22Rv1 (cell line): ENCODE measurements at regions not wholly inside any gene's neighbourhood (a gene's known extent, or its start where the extent isn't known, plus 50 kb on each side); places are given as distances from the start of the nearest gene placed in this dataset.

ENCODE experiments used
- CTCF ChIP-seq: fragments of 450-650 bp; IDR thresholded peaks from 2 replicates; pipeline ENCODE4 v1.5.1; 2017; ENCODE audit warnings: mild to moderate bottlenecking
- ZFX ChIP-seq: fragments of 450-650 bp; IDR thresholded peaks from 2 replicates; pipeline ENCODE4 v1.6.1; 2017; ENCODE audit warnings: antibody characterized with exemption, borderline replicate concordance

- TF ChIP-seq CTCF = no peak
- no peak for TF ChIP-seq ZFX
Observed at GRCh38 chr4:14726441-14726840, 275.8 kb upstream of the CPEB2 start.
